ENCODE measurements at regions not wholly inside any gene's neighbourhood (a gene's known extent, or its start where the extent isn't known, plus 50 kb on each side); places are given as distances from the start of the nearest gene placed in this dataset.

DNA sequence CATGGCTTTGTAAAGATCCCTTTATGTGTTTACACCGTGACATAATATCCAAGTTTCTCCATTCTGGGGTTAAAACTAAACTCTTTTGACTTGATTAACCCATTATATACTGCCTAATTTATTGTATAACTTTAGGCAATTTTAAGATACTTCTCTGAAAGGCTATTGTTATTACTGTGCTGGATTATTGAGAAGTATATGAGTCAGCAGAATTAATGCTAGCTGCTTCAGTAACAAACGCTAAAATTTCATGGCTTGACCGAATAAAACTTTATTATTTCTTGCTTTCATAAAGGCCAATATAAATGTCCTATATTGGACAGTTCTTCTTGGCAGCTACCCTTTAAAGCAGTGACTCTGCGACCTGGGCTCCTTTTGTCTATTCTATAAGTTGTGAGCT is 853.9 kb downstream of the SORCS3 start:
- TF ChIP-seq CTCF (conservative IDR thresholded peaks at IDR 0.05; ENCODE audit: low read depth, low read length) (no peak), POLR2A (IDR thresholded peaks at IDR 0.05; ENCODE audit: low read depth, low read length) (no peak), SMC3 (IDR thresholded peaks at IDR 0.05; ENCODE audit: low read depth, low read length) (no peak), MAZ (IDR thresholded peaks at IDR 0.05; ENCODE audit: borderline replicate concordance, low read depth, low read length) (no peak), RAD21 (IDR thresholded peaks at IDR 0.05; ENCODE audit: low read length) (no peak), RFX5 (IDR thresholded peaks at IDR 0.05; ENCODE audit: low read depth, low read length) (no peak), BHLHE40 (IDR thresholded peaks at IDR 0.05; ENCODE audit: low read depth, low read length) (no peak), CEBPB (IDR thresholded peaks at IDR 0.05; ENCODE audit: low read depth, low read length) (no peak), CHD1 (IDR thresholded peaks at IDR 0.05; ENCODE audit: low read depth, low read length) (no peak), NFE2L2 (IDR thresholded peaks at IDR 0.05; ENCODE audit: low read depth, low read length) (no peak), MAFK (IDR thresholded peaks at IDR 0.05; ENCODE audit: low read depth, low read length) (peak; percentile 43; the same call in 1 of the 2 replicates), MXI1 (IDR thresholded peaks at IDR 0.05; ENCODE audit: borderline replicate concordance, low read depth, low read length) (no peak), RCOR1 (IDR thresholded peaks at IDR 0.05; ENCODE audit: insufficient replicate concordance, low read length) (no peak)
- TF ChIP-seq, protein P1, sequence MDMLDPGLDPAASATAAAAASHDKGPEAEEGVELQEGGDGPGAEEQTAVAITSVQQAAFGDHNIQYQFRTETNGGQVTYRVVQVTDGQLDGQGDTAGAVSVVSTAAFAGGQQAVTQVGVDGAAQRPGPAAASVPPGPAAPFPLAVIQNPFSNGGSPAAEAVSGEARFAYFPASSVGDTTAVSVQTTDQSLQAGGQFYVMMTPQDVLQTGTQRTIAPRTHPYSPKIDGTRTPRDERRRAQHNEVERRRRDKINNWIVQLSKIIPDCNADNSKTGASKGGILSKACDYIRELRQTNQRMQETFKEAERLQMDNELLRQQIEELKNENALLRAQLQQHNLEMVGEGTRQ (IDR thresholded peaks at IDR 0.05; ENCODE audit: low read depth, low read length) = no peak
